HG03139 (cell line): ENCODE measurements at regions not wholly inside any gene's neighbourhood (a gene's known extent, or its start where the extent isn't known, plus 50 kb on each side); places are given as distances from the start of the nearest gene placed in this dataset.
"Not testable (repeated sequence)": the region's sequence is repeated elsewhere in the genome, so short reads cannot be mapped to it uniquely, and the experiment has no call there.

ENCODE experiments used
- ATAC-seq: cut with Tn5 transposase; IDR thresholded peaks from one replicate; pipeline ENCODE4 v1.9.1; 2021; ENCODE audit not compliant: unreplicated experiment

DNA sequence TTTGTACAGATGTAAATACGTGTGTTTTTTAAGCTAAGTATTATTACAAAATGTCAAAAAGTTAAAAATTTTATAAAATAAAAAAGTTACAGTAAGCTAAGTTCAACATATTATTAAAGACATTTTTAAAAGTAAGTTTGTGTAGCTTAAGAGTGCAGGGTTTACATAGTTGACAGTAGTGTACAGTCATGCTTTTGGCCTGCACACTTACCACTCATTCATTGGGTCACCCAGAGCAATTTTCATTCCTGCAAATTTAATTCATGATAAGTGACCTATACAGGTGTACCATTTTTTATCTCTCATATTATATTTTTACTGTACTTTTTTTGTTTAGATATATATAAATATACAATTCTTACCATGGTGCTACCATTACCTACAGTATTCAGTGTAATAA lies 769.9 kb upstream of the SLITRK6 start:
- ATAC-seq: no peak

DNA sequence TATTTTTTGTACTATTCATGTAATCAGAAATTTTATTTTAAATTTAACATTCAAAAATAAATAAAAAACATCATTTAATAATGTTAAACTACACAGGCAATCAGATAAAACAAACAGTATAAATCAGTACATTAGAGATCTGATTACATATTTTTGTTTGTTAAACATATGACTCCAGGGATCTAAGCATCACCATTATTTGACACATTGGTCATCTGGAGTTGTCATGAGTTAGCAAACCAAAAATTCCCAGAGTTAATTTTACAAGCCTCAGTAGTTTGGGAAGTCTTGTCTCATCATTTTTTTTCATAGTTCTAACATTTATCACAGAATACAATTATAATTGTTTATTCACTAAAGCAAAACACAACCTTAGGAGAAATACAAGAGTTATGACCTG lies 770.8 kb upstream of the SLITRK6 start:
- no peak for ATAC-seq

GRCh38 chr13:86572115-86572514 lies 772.9 kb upstream of the SLITRK6 start:
- ATAC-seq: no peak

DNA sequence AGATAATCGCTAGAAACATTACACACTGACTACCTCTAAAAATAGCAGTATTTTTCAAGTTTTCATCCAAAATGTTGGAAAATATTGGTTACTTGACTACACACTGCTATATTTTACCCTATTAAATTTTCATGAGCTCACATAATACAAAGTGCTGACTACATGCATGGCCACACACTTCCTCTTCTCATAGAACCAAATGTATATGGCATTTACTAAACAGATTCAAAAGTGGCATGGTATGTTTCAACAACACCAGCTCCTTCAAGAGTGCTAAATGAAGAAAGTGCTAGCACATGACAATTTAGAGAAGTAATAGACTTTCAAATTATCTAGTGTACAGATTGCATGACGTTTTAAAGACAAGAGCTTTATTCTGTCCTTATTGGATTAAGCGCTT lies 780.4 kb upstream of the SLITRK6 start:
- ATAC-seq: no peak

DNA sequence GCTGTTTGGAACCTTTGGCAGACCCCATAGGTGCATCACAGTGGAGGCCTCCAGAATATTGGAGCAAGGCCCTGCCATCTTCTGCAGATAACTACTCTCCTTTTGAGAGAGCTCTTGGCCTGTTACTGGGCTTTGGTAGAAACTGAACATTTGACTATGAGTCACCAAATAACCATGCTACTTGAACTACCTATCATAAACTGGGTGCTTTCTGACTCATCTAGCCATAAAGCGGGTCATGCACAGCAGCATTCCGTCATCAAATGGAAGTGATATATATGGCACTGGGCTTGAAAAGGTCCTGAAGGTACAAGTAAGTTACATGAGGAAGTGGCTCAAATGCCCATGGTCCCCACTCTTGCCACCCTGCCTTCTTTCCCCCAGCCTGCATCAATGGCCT lies 782.5 kb upstream of the SLITRK6 start:
- ATAC-seq: no peak

- ATAC-seq: no peak
Measured at GRCh38 chr13:86584301-86584700, 785.1 kb upstream of the SLITRK6 start.

GRCh38 chr13:86585835-86586234 lies 786.6 kb upstream of the SLITRK6 start:
- no peak for ATAC-seq

- no peak for ATAC-seq
Measured at GRCh38 chr13:86591862-86592261, 792.6 kb upstream of the SLITRK6 start.

- ATAC-seq: no peak
Measured at GRCh38 chr13:86601351-86601750, 802.1 kb upstream of the SLITRK6 start.

GRCh38 chr13:86606264-86606663 lies 807.0 kb upstream of the SLITRK6 start:
- no peak for ATAC-seq

DNA sequence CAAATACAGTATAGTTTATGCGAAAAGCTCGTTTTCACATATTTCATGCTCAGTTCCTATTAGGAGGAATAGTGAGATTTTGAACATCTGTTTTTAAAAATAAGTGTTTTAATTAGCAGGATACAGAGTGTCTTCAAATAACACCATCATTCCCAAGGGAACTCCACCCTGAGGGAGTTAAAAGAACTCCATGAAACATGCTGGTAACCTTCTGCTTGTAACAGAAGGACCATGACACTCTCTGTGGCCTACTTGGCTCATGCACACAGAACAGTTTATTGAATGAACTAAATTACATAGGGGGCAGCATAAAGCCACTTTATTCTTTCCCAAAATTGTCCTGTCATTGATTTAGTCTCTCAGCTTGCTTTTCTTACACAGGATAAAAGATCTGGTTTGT lies 809.5 kb upstream of the SLITRK6 start:
- ATAC-seq: no peak

- ATAC-seq: no peak
Measured at GRCh38 chr13:86633346-86633745, 834.1 kb upstream of the SLITRK6 start.

- not testable (repeated sequence) for ATAC-seq
Measured at GRCh38 chr13:86651171-86651570, 852.0 kb upstream of the SLITRK6 start.

DNA sequence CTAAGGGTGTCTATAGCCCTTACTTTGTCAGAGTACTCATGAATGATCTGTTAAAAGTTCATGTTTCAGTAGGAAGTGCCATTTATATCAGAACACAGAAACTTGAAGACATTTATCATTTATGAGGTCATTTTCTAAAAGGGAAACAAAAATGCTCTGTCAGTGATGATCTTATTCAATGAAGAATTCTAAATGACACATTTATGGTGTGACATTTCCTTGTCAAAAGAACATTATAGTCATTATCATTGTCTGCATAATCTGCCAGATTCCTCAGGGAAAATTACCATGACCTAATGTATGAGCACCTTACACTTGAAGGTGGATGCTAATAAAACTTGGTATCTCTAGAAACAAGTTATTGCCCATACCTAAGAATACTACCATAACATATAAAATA lies 853.8 kb upstream of the SLITRK6 start:
- ATAC-seq: no peak

DNA sequence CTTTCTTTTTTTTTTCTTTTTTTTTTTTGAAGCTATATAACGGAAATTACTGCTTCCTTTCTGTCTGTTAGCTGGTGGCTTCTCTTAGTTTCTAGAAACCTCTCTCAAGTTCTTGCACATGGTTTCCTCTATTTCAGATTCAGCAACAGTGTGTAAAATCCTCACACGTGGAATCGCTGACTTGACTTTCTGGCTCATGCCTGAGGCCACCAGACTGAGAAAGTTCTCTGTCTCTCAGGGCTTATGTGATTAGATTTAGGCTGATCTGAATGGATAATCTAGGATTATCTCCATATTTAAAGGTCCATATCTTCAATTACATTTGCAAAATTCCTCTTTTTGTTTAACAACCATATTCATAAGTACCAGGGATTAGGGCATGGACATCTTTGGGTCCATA lies 856.3 kb upstream of the SLITRK6 start:
- no peak for ATAC-seq

DNA sequence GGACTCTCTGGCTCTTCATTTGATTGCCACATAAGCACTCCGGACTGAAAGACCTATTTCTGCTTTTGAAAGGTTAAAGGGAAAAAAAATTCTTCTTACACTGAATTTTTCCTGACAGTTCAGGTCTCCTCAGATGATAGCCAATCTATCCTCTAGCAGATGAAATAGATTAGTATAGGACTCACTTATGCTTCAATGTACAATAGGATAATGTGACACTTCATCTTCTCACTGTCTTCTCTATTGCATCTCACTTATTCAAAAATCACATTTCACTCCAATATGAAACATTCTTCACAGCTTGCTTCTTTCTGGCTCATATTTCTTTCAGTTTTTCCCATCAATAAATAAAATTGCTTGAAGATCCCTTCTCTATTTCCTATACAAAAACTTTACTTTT lies 860.9 kb upstream of the SLITRK6 start:
- ATAC-seq: no peak

GRCh38 chr13:86665842-86666241 lies 866.6 kb upstream of the SLITRK6 start:
- ATAC-seq: no peak

GRCh38 chr13:86673931-86674431 lies 874.8 kb upstream of the SLITRK6 start:
- ATAC-seq: no peak

GRCh38 chr13:86681223-86681622 lies 882.0 kb upstream of the SLITRK6 start:
- ATAC-seq: no peak

DNA sequence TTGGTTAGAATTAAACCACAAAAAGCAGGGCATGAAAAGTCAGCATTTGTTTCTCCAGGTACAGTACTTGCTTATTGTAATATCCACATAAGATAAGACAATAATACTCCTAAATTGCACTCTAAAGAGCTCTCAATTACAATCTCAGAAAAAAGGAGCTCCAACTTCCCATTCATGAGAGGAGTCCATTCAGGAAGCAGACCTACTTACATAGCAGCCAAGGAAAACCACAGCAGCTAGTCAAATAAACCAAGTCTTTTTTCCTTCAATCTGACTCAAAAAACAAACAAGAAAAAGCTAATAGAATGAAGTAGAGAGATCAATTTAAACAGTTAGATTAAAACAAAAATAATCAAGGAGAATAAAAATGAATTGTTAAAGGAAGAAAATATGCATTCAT lies 885.2 kb upstream of the SLITRK6 start:
- ATAC-seq: no peak

DNA sequence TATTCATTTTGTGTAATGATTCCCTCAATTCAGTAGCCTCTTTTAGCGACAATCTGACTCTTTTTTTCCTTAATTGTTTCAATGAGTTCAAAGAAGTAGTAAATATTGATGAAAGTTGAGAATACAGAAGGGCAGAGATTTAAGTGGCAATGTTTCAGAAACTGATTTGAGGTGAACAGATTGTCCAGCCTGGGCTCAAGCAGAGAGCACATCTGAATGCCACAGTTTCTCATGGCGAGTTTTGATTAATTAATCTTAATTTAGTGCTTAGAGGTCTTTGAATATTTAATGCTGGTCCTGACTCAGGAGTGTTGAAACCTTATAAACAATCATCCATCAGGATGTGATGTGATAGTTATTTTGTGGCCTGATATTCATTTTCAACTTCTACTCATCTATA lies 890.7 kb upstream of the SLITRK6 start:
- no peak for ATAC-seq

- no peak for ATAC-seq
Measured at GRCh38 chr13:86692291-86692690, 893.1 kb upstream of the SLITRK6 start.

- ATAC-seq: no peak
Measured at GRCh38 chr13:86710013-86710412, 910.8 kb upstream of the SLITRK6 start.

DNA sequence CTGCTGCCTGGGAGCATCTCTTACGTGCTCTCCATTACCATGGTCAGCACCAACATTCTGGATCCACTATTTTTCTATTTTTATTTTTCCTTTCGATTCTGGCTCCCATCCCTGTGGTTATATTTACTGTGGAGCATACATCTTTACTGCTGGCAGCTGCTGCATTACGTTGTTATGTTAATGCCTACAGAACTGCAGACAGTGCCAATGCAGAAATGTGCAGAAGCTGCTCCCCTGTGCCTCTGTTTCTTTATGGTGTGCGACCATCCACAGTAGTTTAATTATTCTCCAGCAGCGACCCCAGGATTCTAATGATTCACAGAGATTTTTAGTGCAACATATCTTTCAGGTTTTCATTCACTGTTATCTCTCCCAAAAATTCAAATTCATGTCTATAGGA lies 911.7 kb upstream of the SLITRK6 start:
- no peak for ATAC-seq
